ENCODE measurements at regions not wholly inside any gene's neighbourhood (a gene's known extent, or its start where the extent isn't known, plus 50 kb on each side); places are given as distances from the start of the nearest gene placed in this dataset.
"Not testable (repeated sequence)": the region's sequence is repeated elsewhere in the genome, so short reads cannot be mapped to it uniquely, and the experiment has no call there.

DNA sequence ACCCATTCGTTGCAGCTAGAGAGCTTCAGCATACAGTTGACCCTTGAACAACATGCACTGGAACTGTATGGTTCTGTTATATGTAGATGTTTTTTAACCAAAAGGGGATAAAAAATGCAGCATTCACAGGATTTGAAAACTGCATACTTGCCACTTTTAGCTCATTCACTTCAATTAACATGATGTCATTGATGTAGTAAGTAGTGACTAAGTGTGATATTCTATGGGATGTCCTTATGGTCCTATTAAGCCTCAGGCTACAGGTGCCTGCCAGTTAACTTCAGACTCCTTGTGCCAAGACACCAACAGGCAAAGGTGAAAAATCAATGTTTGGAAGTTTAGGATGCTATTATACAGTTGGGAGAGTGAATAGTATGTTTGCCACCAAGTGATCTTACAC, 553.6 kb upstream of the NECTIN3 start:
- DNase-seq (ENCODE audit: extremely low read depth, insufficient read length): no peak
- H3K36me3 ChIP-seq (ENCODE audit: control insufficient read depth, insufficient read depth, low read length): no peaks in the 10 kb centered on the region
- TF ChIP-seq, protein P1, sequence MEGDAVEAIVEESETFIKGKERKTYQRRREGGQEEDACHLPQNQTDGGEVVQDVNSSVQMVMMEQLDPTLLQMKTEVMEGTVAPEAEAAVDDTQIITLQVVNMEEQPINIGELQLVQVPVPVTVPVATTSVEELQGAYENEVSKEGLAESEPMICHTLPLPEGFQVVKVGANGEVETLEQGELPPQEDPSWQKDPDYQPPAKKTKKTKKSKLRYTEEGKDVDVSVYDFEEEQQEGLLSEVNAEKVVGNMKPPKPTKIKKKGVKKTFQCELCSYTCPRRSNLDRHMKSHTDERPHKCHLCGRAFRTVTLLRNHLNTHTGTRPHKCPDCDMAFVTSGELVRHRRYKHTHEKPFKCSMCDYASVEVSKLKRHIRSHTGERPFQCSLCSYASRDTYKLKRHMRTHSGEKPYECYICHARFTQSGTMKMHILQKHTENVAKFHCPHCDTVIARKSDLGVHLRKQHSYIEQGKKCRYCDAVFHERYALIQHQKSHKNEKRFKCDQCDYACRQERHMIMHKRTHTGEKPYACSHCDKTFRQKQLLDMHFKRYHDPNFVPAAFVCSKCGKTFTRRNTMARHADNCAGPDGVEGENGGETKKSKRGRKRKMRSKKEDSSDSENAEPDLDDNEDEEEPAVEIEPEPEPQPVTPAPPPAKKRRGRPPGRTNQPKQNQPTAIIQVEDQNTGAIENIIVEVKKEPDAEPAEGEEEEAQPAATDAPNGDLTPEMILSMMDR (IDR thresholded peaks at IDR 0.05; ENCODE audit: insufficient read depth, low read length, poor library complexity, severe bottlenecking): no peak
- H3K4me3 ChIP-seq (replicated peaks; ENCODE audit: low read depth, low read length): no peak overlapping the region
- no peaks in the 10 kb centered on the region for H3K27me3 ChIP-seq (replicated peaks; ENCODE audit: control insufficient read depth, insufficient read depth, low read length)

GRCh38 chr3:110519071-110519470, 552.5 kb upstream of the NECTIN3 start:
- Histone ChIP-seq H3K36me3 (ENCODE audit: control insufficient read depth, insufficient read depth, low read length) (no peaks in the 10 kb centered on the region), H3K4me3 (replicated peaks; ENCODE audit: low read depth, low read length) (no peak overlapping the region), H3K27me3 (replicated peaks; ENCODE audit: control insufficient read depth, insufficient read depth, low read length) (no peaks in the 10 kb centered on the region)
- TF ChIP-seq, protein P1 (IDR thresholded peaks at IDR 0.05; ENCODE audit: insufficient read depth, low read length, poor library complexity, severe bottlenecking): no peak
- no peak for DNase-seq (ENCODE audit: extremely low read depth, insufficient read length)

GRCh38 chr3:110521019-110521418, 550.6 kb upstream of the NECTIN3 start:
- Histone ChIP-seq H3K27me3 (replicated peaks; ENCODE audit: control insufficient read depth, insufficient read depth, low read length) (no peaks in the 10 kb centered on the region), H3K4me3 (replicated peaks; ENCODE audit: low read depth, low read length) (no peak overlapping the region), H3K36me3 (ENCODE audit: control insufficient read depth, insufficient read depth, low read length) (no peaks in the 10 kb centered on the region)
- no peak for DNase-seq (ENCODE audit: extremely low read depth, insufficient read length)
- TF ChIP-seq, protein P1 (IDR thresholded peaks at IDR 0.05; ENCODE audit: insufficient read depth, low read length, poor library complexity, severe bottlenecking): no peak

DNA sequence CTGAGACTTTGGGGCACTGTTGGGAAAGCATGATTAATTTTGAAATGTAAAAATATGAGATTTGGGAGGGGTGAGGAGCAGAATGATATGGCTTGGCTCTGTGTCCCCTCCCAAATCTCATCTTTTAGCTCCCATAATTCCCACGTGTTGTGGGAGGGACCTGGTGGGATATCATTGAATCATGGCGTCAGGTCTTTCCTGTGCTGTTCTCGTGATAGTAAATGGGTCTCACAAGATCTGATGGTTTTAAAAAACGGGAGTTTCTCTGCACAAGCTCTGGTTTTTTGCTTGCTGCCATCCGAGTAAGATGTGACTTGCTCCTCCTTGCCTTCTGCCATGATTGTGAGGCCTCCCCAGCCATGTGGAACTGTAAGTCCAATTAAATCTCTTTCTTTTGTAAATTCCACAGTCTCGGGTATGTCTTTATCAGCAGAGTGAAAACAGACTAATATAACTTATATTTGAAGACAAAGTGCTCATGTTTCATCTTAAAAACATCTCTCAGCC, 546.0 kb upstream of the NECTIN3 start:
- not testable (repeated sequence) for DNase-seq (ENCODE audit: extremely low read depth, insufficient read length); H3K4me3 ChIP-seq (replicated peaks; ENCODE audit: low read depth, low read length); H3K36me3 ChIP-seq (ENCODE audit: control insufficient read depth, insufficient read depth, low read length); H3K27me3 ChIP-seq (replicated peaks; ENCODE audit: control insufficient read depth, insufficient read depth, low read length)

- H3K36me3 ChIP-seq (ENCODE audit: control insufficient read depth, insufficient read depth, low read length): no peaks in the 10 kb centered on the region
- H3K4me3 ChIP-seq (replicated peaks; ENCODE audit: low read depth, low read length): no peak overlapping the region
- TF ChIP-seq, protein P1 (IDR thresholded peaks at IDR 0.05; ENCODE audit: insufficient read depth, low read length, poor library complexity, severe bottlenecking): no peak
- H3K27me3 ChIP-seq (replicated peaks; ENCODE audit: control insufficient read depth, insufficient read depth, low read length): no peaks in the 10 kb centered on the region
- no peak for DNase-seq (ENCODE audit: extremely low read depth, insufficient read length)
Observed at GRCh38 chr3:110526777-110527727, 544.6 kb upstream of the NECTIN3 start.

GRCh38 chr3:110528305-110529121, 543.1 kb upstream of the NECTIN3 start:
- H3K27me3 ChIP-seq (replicated peaks; ENCODE audit: control insufficient read depth, insufficient read depth, low read length): no peaks in the 10 kb centered on the region
- H3K4me3 ChIP-seq (replicated peaks; ENCODE audit: low read depth, low read length): no peak overlapping the region
- H3K36me3 ChIP-seq (ENCODE audit: control insufficient read depth, insufficient read depth, low read length): no peaks in the 10 kb centered on the region
- no peak for DNase-seq (ENCODE audit: extremely low read depth, insufficient read length)
- TF ChIP-seq, protein P1 (IDR thresholded peaks at IDR 0.05; ENCODE audit: insufficient read depth, low read length, poor library complexity, severe bottlenecking): no peak
